HG03575 (cell line): ENCODE measurements at regions not wholly inside any gene's neighbourhood (a gene's known extent, or its start where the extent isn't known, plus 50 kb on each side); places are given as distances from the start of the nearest gene placed in this dataset.
"Not testable (repeated sequence)": the region's sequence is repeated elsewhere in the genome, so short reads cannot be mapped to it uniquely, and the experiment has no call there.

Experiments
- ATAC-seq: cut with Tn5 transposase; IDR thresholded peaks from one replicate; pipeline ENCODE4 v1.9.1; 2021; ENCODE audit not compliant: unreplicated experiment, insufficient number of reproducible peaks, low FRiP score; ENCODE audit errors: extremely low read depth

- ATAC-seq: no peak
Measured at GRCh38 chr13:50244355-50244712, 229.1 kb downstream of the KCNRG start.

- ATAC-seq: peak; percentile 74
Measured at GRCh38 chr13:50244713-50245574, 229.7 kb downstream of the KCNRG start.

- ATAC-seq: no peak
Measured at GRCh38 chr13:50247223-50247622, 232.0 kb downstream of the KCNRG start.

- no peak for ATAC-seq
Measured at GRCh38 chr13:50248516-50249143, 233.4 kb downstream of the KCNRG start.

- no peak for ATAC-seq
Measured at GRCh38 chr13:50249144-50249521, 233.9 kb downstream of the KCNRG start.

- no peak for ATAC-seq
Measured at GRCh38 chr13:50250401-50250800, 235.2 kb downstream of the KCNRG start.

- ATAC-seq: no peak
Measured at GRCh38 chr13:50255639-50256038, 240.4 kb downstream of the KCNRG start.

- not testable (repeated sequence) for ATAC-seq
Measured at GRCh38 chr13:50256536-50257321, 241.5 kb downstream of the KCNRG start.

- ATAC-seq: no peak
Measured at GRCh38 chr13:50257646-50258045, 242.4 kb downstream of the KCNRG start.

GRCh38 chr13:50261130-50261901 is 246.1 kb downstream of the KCNRG start:
- ATAC-seq: no peak

GRCh38 chr13:50267066-50267465 is 251.8 kb downstream of the KCNRG start:
- no peak for ATAC-seq

GRCh38 chr13:50267917-50268316 is 252.7 kb downstream of the KCNRG start:
- no peak for ATAC-seq

- ATAC-seq: no peak
Measured at GRCh38 chr13:50268500-50268899, 253.3 kb downstream of the KCNRG start.

- no peak for ATAC-seq
Measured at GRCh38 chr13:50274181-50274580, 258.9 kb downstream of the KCNRG start.

- no peak for ATAC-seq
Measured at GRCh38 chr13:50275392-50276063, 260.3 kb downstream of the KCNRG start.

- ATAC-seq: no peak
Measured at GRCh38 chr13:50276550-50276949, 261.3 kb downstream of the KCNRG start.

GRCh38 chr13:50277127-50277526 is 261.9 kb downstream of the KCNRG start:
- ATAC-seq: no peak

- no peak for ATAC-seq
Measured at GRCh38 chr13:50277906-50278305, 262.7 kb downstream of the KCNRG start.
